ENCODE measurements at regions not wholly inside any gene's neighbourhood (a gene's known extent, or its start where the extent isn't known, plus 50 kb on each side); places are given as distances from the start of the nearest gene placed in this dataset.

DNA sequence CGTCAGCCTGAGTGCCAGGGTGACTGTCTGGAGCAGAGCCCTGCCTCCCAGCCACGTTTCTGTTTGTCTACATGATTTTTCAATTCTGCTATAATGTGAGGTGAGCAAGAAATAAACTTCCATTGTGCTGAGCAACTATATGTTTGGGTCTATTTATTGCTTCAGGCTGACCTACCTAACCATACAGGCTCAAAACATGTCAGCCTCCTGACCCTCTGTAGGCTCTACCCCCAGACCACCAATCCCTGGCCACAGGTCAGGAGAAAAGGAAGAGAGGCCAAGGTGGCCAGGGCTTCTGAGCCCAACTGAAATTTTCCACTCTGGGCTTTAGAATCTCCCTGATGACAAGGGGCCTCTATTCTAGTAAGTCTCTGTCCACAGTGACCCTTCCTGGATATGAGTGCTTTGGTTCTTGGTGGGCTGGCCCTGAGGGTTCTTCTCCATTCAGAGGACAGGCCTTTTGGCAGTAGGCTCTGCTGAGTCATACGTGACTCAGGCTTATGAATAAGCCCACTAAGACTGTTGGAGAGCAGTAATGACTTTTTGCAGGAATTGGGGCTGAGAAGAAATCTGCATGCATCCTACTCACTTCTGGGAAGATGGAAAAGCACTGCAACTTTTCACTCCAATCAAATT is 117.2 kb upstream of the TBCA start:
- TF ChIP-seq, protein P1, sequence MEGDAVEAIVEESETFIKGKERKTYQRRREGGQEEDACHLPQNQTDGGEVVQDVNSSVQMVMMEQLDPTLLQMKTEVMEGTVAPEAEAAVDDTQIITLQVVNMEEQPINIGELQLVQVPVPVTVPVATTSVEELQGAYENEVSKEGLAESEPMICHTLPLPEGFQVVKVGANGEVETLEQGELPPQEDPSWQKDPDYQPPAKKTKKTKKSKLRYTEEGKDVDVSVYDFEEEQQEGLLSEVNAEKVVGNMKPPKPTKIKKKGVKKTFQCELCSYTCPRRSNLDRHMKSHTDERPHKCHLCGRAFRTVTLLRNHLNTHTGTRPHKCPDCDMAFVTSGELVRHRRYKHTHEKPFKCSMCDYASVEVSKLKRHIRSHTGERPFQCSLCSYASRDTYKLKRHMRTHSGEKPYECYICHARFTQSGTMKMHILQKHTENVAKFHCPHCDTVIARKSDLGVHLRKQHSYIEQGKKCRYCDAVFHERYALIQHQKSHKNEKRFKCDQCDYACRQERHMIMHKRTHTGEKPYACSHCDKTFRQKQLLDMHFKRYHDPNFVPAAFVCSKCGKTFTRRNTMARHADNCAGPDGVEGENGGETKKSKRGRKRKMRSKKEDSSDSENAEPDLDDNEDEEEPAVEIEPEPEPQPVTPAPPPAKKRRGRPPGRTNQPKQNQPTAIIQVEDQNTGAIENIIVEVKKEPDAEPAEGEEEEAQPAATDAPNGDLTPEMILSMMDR (IDR thresholded peaks at IDR 0.05) = no peak
- no peak for TF ChIP-seq EP300 (IDR thresholded peaks at IDR 0.05)
- no peak for TF ChIP-seq POLR2A (IDR thresholded peaks at IDR 0.05; ENCODE audit: low read depth)
- no peak for TF ChIP-seq POLR2AphosphoS5 (IDR thresholded peaks at IDR 0.05)
- no peak overlapping the region for H3K27ac ChIP-seq (replicated peaks in 1 of 4)
- intact Hi-C loops (cut with DNase I) = no loop called here
- no peak overlapping the region for H3K4me3 ChIP-seq
- WGBS = 68% methylated on average over 3 of the region's 3 CpGs
- no peak for DNase-seq (ENCODE audit: extremely low spot score)
- peaks cover 0 to 4% (median 0%) of the 10 kb centered on the region in 4 donors for H3K4me1 ChIP-seq
- H3K9me3 ChIP-seq = no peaks in the 10 kb centered on the region
- H3K36me3 ChIP-seq = no peaks in the 10 kb centered on the region
- no peaks in the 10 kb centered on the region for H3K27me3 ChIP-seq

DNA sequence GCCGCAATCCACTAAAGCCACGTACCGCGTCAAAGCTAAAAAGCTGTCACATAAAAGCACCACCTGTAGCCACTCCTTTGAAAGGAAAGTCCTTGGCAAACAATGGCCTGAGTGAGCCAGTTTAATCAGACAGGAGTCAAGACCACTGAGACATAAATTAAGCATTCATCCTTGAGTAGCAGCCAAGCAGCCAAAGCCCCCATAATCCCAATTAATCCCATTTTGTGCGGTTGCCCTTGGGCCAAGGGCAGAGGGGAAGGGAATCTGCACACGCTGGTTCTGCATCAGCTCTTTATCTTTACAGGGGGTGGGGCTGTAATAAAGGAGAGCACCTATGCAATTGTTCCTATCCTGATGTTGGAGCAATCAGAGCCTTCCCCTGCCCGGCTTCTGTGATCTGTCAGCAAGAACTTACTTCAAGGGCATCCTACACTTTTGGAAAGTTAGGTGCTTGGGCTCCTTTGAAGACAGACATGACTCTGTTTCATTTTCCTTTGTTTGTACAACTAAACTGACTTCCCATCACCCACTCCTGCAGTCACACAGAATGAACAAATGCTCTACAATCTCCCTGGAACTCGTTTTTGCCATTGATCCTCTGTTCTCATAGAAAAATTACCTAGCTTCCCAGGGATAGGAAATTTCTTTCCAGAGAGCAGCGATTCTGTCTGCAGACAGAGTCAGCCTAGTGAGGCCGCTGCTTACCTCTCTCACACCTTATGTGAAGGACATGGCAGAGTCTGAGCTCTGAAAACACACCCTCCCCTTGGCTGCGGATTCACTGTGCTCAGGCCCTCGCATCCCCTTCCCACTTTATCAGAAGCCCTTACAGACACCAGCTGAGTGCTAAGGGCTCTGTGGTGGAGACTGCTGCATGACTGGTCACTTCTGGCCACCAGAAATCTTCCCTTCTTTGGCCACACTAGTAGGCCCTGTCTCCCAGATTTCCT is 116.2 kb upstream of the TBCA start:
- no peak for DNase-seq (ENCODE audit: extremely low spot score)
- intact Hi-C loops (cut with DNase I) = no loop called here
- H3K36me3 ChIP-seq = no peaks in the 10 kb centered on the region
- H3K27ac ChIP-seq (replicated peaks in 1 of 4) = no peak overlapping the region
- H3K9me3 ChIP-seq = no peaks in the 10 kb centered on the region
- WGBS = 85% methylated on average over 12 of the region's 12 CpGs
- no peak overlapping the region for H3K4me3 ChIP-seq
- no peaks in the 10 kb centered on the region for H3K27me3 ChIP-seq
- peaks cover 0 to 4% (median 0%) of the 10 kb centered on the region in 4 donors for H3K4me1 ChIP-seq
- TF ChIP-seq, protein P1 (IDR thresholded peaks at IDR 0.05) = no peak
- TF ChIP-seq POLR2A (IDR thresholded peaks at IDR 0.05; ENCODE audit: low read depth) (no peak), POLR2AphosphoS5 (IDR thresholded peaks at IDR 0.05) (no peak), EP300 (IDR thresholded peaks at IDR 0.05) (no peak)

DNA sequence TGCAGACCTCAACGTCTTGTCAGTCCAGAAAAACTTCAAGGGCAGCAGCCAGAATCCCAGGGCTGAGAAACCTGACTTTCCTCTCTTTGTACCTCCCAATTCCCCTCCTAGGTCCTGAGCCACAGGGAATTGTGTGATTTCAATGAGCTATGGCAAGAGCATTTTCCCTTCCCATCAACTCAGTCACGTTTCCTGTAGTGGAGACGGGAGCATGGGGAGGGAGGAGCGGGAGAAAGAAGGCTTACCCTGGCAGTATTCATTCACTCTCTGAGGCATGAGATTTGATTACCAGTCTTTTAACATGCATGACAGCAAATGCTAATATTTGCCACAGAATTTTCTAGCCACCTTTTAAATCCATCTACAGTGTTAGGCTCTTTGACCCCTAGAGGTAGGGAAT is 109.4 kb upstream of the TBCA start:
- intact Hi-C loops (cut with DNase I) = no loop called here
- H3K4me3 ChIP-seq = no peak overlapping the region
- H3K27me3 ChIP-seq = peaks cover 0 to 19% (median 0%) of the 10 kb centered on the region in 4 donors
- H3K27ac ChIP-seq (replicated peaks in 1 of 4) = no peak overlapping the region
- TF ChIP-seq, protein P1 (IDR thresholded peaks at IDR 0.05) = no peak
- TF ChIP-seq POLR2AphosphoS5 (IDR thresholded peaks at IDR 0.05) (no peak), EP300 (IDR thresholded peaks at IDR 0.05) (no peak), POLR2A (IDR thresholded peaks at IDR 0.05; ENCODE audit: low read depth) (no peak)
- no peaks in the 10 kb centered on the region for H3K9me3 ChIP-seq
- DNase-seq (ENCODE audit: extremely low spot score) = no peak
- H3K4me1 ChIP-seq = no peaks in the 10 kb centered on the region
- H3K36me3 ChIP-seq = no peaks in the 10 kb centered on the region
- WGBS = 69% methylated on average over 4 of the region's 4 CpGs

DNA sequence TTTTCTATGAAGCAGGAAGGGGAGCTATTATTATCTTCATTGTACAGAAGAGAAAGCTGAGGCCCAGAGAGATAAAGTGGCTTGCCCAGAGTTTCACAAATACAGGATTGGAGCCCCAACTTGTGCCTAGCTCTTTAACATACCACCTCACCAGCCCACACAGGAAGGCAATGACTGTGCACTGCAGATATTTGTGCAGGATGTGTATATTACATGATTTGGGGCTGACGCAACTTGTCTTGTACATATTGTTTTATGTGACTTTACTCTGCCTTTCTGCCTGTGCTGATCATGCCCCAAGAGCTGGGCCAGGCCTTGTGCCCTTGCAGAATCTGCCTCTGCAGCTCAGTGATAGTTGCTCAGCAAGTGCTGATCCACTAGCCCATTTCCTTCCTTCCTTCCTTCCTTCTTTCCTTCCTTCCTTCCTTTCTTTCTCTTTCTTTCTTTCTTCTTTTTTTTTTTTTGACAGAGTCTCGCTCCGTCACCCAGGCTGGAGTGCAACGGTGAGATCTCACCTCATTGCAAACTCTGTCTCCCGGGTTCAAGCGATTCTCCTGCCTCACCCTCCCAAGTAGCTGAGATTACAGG is 106.6 kb upstream of the TBCA start:
- Histone ChIP-seq H3K27ac (replicated peaks in 1 of 4) (no peak overlapping the region), H3K4me3 (no peak overlapping the region), H3K36me3 (no peaks in the 10 kb centered on the region), H3K4me1 (no peaks in the 10 kb centered on the region), H3K27me3 (peaks cover 0 to 19% (median 0%) of the 10 kb centered on the region in 4 donors), H3K9me3 (no peaks in the 10 kb centered on the region)
- TF ChIP-seq EP300 (IDR thresholded peaks at IDR 0.05) (no peak), POLR2AphosphoS5 (IDR thresholded peaks at IDR 0.05) (no peak), POLR2A (IDR thresholded peaks at IDR 0.05; ENCODE audit: low read depth) (no peak)
- TF ChIP-seq, protein P1 (IDR thresholded peaks at IDR 0.05) = no peak
- DNase-seq (ENCODE audit: extremely low spot score) = no peak
- intact Hi-C loops (cut with DNase I) = no loop called here
- WGBS = 90% methylated on average over 6 of the region's 6 CpGs
